Forelimb muscle (tissue), 1 donor: ENCODE measurements at regions not wholly inside any gene's neighbourhood (a gene's known extent, or its start where the extent isn't known, plus 50 kb on each side); places are given as distances from the start of the nearest gene placed in this dataset.

ENCODE experiments used
- DNase-seq: peaks from one replicate; pipeline ENCODE4 v3.0.0-alpha.2; 2013; ENCODE audit warnings: low read depth

DNA sequence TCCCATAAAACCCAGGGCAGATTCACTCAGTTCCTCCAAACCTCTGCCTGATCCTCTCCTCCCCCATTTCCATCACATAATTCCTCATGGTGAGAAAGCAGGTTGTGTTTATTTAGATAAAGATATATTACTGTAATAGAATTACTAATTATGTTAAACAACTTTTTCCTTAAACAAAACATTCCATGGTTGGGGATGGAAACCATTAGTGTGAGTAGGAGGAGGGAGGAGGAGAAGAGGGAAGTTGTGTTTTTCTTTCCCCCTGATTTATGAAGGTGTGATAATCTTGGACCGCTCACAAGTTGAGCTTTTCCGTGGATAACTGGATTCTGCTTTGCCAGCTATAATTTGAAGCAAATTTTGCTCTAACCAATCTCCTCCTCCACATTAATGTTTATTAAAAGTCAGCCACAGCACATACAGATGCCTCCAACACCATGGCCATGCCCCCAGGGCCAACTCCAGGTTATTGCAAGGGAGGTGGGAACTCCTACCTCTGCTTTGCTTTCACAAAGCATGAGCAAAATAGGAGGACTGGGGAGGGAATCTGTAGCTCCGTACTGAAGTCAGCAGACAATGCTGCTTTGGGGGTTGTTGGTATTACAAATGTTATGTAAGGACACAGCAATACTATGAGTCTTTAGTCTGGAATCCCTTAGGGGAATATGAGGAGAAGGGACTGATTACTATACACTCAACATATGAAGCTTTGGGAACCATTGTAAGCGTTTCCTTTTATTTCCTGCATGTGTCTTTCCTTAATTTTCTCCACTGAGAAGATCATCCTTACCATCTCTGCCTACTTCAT, 542.0 kb downstream of the DHX35 start:
- DNase-seq = no peak

DNA sequence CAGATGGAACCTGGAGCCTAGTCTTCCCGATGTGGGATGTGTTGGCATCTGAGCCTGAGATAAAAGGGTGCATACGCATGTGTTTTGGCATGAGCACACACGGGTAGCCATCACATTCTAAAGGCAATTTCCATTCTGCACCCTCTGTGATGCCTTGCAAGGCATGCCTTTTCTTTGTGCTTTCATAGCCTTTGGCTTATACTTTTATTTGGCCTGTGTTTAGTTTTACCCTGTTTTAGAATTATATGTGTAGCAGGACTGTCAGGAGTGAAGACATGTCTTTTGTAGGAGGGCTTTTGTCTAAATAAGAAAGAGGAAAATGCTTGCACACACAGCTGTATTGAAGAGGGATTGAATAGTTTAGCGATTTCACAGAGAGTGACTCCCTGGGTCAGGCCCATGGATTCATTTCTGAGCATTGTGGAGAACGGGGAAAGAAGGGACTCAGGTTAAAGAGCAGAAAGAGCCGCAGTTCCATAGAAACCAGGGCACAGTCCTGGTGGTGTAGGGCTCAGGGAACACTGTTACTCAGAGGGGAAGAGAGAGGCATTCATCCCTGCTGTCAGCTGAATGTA, 530.2 kb downstream of the DHX35 start:
- DNase-seq = no peak

GRCh38 chr20:39491711-39492110, 529.6 kb downstream of the DHX35 start:
- no peak for DNase-seq

DNA sequence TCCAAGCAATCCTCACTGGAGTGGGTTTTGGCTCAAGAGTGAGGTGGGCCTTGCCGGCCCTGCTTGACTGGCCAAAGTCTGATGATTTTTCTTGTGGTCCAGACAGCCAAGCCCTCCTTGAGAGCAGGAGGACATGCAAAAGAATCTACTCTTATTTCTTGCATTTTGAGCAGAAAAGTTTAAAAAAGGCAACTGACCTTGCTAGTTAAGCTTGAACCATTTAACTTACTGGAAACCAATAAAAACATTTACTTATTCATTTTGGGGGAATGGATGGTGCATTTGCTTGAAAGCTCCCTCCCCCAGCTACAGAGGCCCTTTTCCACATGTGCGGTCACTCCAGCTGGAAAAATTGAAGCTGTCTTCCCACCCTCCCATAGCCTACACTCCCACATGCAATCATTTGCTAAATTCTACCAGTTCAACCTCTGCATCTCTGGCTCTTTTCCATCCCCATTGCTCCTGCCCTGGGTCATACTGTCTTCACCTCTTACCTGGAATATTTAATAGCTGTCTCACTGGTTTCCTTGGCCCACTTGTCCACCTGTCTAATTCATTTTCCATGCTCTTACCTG, 527.9 kb downstream of the DHX35 start:
- no peak for DNase-seq

- DNase-seq = no peak
Measured at GRCh38 chr20:39480276-39481043, 518.3 kb downstream of the DHX35 start.

DNA sequence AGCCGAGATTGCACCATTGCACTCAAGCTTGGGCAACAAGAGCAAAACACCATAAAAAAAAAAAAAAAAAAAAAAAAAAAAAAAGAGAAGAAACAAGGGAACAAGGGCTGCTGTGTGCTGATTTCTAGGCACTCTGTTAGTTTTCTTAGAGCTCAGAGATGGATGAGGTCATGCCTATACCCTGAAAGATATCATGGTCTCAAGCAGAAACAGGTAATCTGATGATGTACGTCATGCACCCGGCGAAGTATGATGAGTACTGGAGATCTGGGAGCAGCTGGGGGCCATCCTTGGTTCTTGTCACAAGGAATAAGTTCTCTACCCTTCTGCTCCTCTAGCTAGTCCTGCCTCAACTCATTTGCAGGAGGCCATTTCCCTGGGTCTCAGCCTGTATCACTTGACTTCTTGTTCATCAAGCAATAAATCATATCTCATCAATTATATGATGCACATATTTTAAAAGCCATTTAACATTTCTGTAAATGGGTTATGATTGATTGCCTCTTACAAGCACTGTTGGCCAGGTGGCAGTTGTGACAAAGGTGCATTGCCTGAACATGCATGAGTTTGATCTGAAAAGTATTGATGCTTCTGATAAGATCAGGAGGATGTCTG, 517.2 kb downstream of the DHX35 start:
- DNase-seq = no peak

- no peak for DNase-seq
Measured at GRCh38 chr20:39474879-39475278, 512.7 kb downstream of the DHX35 start.

DNA sequence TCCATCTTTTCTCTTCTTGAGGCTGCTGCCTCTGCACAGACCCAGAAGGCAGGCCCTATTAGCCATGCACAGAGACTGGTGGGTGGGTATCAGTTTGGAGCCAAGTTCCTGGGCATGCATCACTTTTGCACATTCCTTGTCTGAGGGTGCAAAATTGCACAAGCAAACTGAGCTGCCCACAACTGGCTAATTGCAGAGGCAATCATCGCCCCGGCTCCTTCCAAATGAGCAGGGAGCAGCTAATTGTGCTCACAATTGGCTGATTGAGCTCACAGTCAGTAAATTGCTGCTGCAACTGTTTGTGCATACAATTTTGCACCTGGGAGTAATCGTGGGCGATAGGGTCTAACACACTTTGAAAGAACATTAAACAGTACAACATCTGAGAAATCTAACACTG, 511.4 kb downstream of the DHX35 start:
- DNase-seq = no peak

GRCh38 chr20:39468703-39469102, 506.6 kb downstream of the DHX35 start:
- DNase-seq = no peak

DNA sequence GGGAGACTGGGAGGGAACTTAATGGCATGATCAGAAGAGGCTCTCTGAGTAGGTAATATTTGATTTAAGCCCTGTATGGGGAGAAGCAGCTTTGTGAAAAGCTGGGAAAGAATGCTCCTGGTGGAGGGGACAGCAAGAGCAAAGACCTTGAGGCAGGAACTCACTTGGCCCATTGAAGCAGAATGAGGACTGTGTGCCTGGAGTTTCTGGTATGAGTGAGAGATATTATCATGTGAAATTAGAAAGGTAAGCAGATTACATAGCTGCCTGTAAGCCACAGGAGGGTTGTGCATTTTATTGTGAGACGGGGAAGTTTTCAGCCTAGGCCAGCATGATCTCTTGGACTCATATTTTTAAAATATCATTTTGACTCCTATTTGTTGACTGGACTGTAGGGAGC, 502.1 kb downstream of the DHX35 start:
- DNase-seq = no peak

- DNase-seq = no peak
Measured at GRCh38 chr20:39462416-39462945, 500.3 kb downstream of the DHX35 start.

GRCh38 chr20:39458452-39458851, 496.3 kb downstream of the DHX35 start:
- no peak for DNase-seq

DNA sequence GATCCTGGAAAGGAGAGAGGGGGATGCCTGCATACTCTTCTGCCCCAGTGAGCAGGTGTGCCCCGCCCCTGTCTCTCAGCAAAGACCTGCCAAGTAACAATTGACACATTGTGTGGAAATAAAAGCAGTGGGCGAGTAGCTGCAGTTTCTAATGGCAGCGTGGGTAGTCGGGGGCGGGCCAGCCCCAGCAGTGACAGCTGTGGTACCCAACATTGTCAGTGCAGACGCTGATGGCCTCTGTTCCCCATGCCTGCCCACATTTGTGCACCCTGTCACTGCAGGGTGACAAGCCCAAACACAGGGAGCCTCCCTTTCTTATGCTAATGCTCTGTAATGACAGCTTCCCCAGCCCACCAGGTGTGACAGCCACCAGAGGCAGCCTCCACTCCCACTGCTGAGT, 491.7 kb downstream of the DHX35 start:
- DNase-seq = no peak

DNA sequence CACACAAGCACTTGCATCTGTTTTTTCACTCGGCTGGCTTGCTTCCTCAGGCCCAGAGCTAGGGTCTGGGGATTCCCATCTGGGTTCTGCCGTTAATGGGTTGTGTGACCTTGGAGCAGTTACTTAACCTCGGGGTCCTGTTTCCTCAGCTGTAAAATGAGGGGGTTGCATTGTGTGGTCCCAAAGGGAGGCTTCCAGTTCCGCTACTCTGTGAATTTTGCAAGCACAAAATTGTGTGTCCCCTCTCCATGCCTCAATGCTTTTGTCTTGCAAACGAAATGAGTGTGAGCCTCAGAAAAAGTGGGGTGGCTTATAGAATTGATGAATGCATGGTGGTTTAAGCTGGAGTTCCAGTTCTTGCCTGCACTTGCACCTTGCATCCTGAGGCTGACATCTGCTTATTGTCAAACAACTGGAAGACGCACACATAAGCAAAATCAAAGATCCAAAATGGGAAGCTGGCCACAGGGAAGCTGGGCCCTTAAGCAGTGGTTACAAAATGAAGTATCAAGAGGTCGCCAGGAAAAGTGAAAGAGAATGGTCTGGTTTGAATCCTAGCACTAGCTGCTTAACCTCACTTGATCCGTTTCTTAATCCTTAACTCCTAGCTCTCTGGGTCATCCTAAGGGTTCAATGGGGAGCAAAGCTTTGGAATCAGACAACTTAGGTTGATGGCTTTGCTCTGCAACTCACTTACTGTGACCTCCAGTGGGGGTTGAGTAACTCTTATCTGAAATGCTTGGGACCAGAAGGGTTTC, 490.6 kb downstream of the DHX35 start:
- no peak for DNase-seq

GRCh38 chr20:39451386-39451785, 489.2 kb downstream of the DHX35 start:
- DNase-seq = no peak

DNA sequence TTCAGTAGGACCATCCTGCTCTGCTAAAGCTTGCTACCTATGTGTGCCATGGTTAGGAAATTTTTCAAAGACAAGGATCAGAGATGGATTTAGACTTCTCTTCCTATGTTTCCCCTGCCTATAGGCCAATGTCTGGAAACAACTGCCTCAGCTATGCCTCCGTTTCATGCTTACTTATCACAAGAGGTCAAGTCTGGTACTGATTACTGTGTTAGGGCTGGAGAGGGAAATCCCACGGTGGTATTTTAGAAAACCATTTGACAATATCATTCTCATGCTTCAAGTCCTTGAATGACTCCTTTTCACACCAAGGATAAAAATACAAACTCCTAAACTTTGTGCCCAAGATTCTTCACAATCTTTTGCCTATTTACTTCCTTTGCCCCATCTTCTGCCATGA, 484.3 kb downstream of the DHX35 start:
- DNase-seq = no peak

- no peak for DNase-seq
Measured at GRCh38 chr20:39445095-39445494, 483.0 kb downstream of the DHX35 start.

DNA sequence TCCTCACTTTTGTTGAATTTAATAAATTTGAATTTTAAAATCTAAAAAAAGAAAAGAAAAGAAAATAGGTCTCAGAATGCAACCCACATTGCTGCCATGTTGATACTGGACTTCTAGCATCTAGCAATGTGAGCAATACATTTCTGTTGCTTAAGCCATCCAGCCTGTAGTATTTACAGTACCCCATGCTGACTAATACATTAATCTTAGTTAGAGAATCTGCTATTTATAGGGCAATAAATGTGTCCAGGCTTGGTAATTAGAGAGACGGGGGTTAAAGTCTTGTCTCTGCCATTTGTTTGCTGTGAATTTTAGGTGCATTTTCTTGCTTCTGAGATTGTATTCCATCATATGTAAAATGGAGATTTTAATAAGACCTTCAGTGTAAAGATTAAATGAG, 471.3 kb downstream of the DHX35 start:
- DNase-seq = no peak

DNA sequence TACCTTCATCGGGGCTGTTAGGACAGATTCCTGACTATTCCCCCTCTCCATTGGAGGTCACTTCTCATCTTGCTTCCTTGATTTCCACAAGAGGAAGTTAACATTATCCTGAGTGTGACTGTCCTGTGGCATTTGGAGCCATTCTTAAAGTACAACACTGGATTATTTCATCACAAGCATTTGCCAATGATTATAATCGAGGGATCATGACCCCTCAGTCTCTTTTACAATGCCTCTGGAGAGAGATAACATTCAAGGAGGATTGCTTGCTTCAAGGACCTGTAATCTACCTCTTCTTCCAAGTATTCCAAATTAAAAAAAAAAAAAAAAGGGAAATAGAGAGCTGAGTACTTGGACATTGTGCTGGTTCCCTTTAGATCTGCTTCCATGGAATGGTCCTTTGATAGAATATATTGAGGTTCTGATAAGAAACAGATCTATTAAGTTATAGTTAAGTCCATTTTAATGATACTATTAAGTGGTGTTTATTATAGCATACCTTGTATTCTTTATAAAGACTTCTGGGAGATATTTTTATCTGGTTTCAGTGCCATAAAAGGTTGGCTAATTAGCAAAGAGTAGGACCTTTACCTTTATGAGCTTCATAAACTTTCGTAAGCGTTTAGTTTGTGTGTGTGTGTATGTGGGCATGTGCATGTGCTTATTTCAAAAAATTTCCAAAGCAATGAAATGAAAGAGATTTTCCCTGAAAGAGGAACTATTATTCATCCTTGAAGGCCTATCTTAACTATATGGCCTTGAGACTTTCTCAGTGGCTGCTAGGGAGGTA, 469.1 kb downstream of the DHX35 start:
- no peak for DNase-seq

GRCh38 chr20:39429726-39430125, 467.6 kb downstream of the DHX35 start:
- DNase-seq = no peak
